ENCODE measurements at regions not wholly inside any gene's neighbourhood (a gene's known extent, or its start where the extent isn't known, plus 50 kb on each side); places are given as distances from the start of the nearest gene placed in this dataset.

GRCh38 chr2:239537633-239538356 lies 137.0 kb upstream of the HDAC4 start:
- no peak for TF ChIP-seq CTCF (IDR thresholded peaks at IDR 0.05; ENCODE audit: low read depth, low read length, missing input control)
- no peak for TF ChIP-seq RAD21 (IDR thresholded peaks at IDR 0.05)
- no peak for TF ChIP-seq ATF3 (IDR thresholded peaks at IDR 0.05)
- TF ChIP-seq HNF4G (IDR thresholded peaks at IDR 0.05) = no peak
- no peak for TF ChIP-seq EGR1 (IDR thresholded peaks at IDR 0.05; ENCODE audit: low read depth in 2 of 2)
- TF ChIP-seq MAX (IDR thresholded peaks at IDR 0.05) = no peak
- TF ChIP-seq YY1 (IDR thresholded peaks at IDR 0.05) = no peak
- no peak for TF ChIP-seq TAF1 (conservative IDR thresholded peaks at IDR 0.05)
- TF ChIP-seq GABPA (IDR thresholded peaks at IDR 0.05 in 1 of 2, conservative IDR thresholded peaks at IDR 0.05 in 1 of 2) = no peak
- no peak for TF ChIP-seq SP1 (IDR thresholded peaks at IDR 0.05)

Data from liver (tissue), 3 donors.